ENCODE measurements at regions not wholly inside any gene's neighbourhood (a gene's known extent, or its start where the extent isn't known, plus 50 kb on each side); places are given as distances from the start of the nearest gene placed in this dataset.

DNA sequence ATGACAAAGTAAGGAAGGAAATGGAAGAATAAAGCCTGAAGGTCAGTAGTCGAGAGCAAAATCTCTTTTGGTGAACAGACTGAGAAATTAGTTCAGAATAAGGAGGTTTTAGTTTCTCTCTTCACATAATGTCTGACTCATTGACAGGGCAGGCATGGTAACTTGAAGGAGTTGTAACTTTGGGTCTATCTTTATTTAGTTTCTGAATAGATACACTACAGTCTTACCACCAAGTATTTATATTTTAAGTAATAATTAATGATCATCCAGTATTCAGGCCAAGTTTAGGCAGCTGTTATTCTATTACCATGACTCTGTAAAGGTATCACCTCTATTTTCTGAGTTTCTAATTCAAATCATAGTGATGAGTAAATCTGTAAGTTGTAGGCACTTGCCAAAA is 219.9 kb downstream of the SPRY2 start:
- TF ChIP-seq GATA3 (IDR thresholded peaks at IDR 0.05; ENCODE audit: low read depth, low read length) (no peak), GATA2 (IDR thresholded peaks at IDR 0.05; ENCODE audit: low read depth, low read length) (no peak)
